IPS DF 6.9 (cell line): ENCODE measurements at regions not wholly inside any gene's neighbourhood (a gene's known extent, or its start where the extent isn't known, plus 50 kb on each side); places are given as distances from the start of the nearest gene placed in this dataset.

Experiments
- DNase-seq: peaks from one replicate; pipeline ENCODE4 v3.0.0-alpha.2; 2013; ENCODE audit warnings: low read depth, low spot score
- H3K27ac ChIP-seq: one replicate; pipeline ENCODE4 v1.5.1; 2013; ENCODE audit warnings: low read length, control low read depth
- H3K27me3 ChIP-seq: 2 replicates; pipeline ENCODE4 v1.6.1; 2013; ENCODE audit warnings: mild to moderate bottlenecking, low read length; ENCODE audit not compliant: control insufficient read depth, insufficient read depth
- H3K36me3 ChIP-seq: 2 replicates; pipeline ENCODE4 v1.6.1; 2013; ENCODE audit warnings: low read length; ENCODE audit not compliant: control insufficient read depth, insufficient read depth
- H3K4me1 ChIP-seq: 2 replicates; pipeline ENCODE4 v1.6.1; 2013; ENCODE audit warnings: low read length; ENCODE audit not compliant: control insufficient read depth, insufficient read depth
- H3K4me3 ChIP-seq: 2 replicates; pipeline ENCODE4 v1.5.1; 2013; ENCODE audit warnings: mild to moderate bottlenecking, low read length
- H3K9me3 ChIP-seq: 2 replicates; pipeline ENCODE4 v1.6.1; 2013; ENCODE audit warnings: low read length, inconsistent platforms; ENCODE audit not compliant: control insufficient read depth, insufficient read depth
- whole genome bisulfite sequencing: extraction: QIAGEN DNeasy Blood & Tissue Kit; methylation state at CpG from one replicate; pipeline ENCODE4 v1.1.7; 2013; ENCODE audit warnings: mixed read lengths, missing lambda C conversion rate; ENCODE audit not compliant: insufficient read length, insufficient coverage; 5-methylcytosine and 5-hydroxymethylcytosine counted together

DNA sequence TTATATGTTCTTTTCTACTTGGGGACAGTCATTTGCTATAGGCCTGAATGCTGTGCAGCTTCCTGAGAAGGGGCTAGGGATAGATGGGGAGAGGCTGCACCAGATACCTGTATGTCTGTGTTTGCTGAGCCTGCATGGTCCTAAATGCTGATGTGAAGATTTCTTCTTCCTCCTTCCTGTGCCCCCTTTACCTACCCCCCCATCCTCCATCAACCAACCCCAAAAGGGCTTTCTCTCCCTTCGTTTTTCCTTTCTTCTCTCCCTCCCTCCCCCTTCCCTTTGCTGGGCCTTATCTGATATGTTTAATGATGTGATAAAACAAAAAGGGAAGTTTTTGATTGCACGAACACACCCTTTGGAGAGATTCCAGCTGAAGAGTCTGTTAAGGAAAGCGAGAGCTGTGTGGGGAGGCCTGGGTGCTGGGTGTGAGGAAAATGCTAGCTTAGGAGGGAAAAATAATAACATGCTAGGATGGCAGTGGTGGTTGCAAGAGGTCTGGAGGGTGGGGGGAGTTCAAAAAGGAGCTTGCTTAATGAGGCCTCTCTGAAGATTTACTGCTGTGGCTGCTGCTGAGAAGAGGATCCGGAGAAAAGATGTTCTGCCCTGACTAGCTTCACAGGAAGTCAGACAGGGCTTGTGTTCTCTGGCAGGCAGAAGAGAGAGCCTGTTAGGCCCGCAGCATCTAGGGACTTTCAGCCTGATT is 101.8 kb downstream of the SAMD9 start:
- no peaks in the 10 kb centered on the region for H3K36me3 ChIP-seq
- WGBS, result no CpG with 5 or more reads among the region's 5 CpGs
- no peaks in the 10 kb centered on the region for H3K9me3 ChIP-seq
- no peak for DNase-seq
- no peaks in the 10 kb centered on the region for H3K27me3 ChIP-seq
- no peaks in the 10 kb centered on the region for H3K4me1 ChIP-seq
- H3K27ac ChIP-seq, result no peak overlapping the region
- H3K4me3 ChIP-seq, result no peak overlapping the region

DNA sequence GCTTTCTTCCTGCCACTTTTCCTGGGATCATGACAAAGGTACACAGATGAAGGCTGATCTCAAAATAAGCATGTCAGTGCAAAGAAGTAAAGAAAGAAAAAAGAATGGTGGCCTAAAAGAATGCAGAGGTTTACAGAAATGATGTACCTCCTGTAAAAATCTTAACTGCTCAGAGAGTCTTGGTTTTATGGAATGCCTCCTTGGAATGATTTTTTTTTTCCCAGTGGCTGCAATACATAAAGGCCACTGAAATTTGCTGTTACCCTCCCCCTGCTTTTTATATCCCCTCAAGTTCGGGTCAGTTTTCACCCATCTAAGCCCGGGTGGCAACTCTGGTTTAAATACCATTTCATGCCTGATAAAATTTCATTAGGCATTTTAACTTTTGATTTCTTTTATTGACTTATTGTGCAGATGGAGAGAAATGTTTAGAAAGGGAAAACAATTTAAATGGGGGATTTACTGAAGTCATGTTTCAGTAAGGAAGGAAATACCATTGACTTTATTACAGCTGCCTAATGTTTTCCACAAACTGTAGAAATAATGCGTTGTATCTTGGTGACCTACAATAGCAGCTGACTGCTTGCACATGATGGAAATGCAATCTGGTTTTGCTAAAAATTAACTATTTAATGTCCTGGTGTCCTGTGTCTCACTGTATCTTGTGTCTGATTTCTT is 102.5 kb downstream of the SAMD9 start:
- no peak overlapping the region for H3K4me3 ChIP-seq
- no peaks in the 10 kb centered on the region for H3K36me3 ChIP-seq
- no peaks in the 10 kb centered on the region for H3K9me3 ChIP-seq
- no peak overlapping the region for H3K27ac ChIP-seq
- no CpG with 5 or more reads among the region's 3 CpGs for WGBS
- H3K27me3 ChIP-seq, result no peaks in the 10 kb centered on the region
- no peak for DNase-seq
- H3K4me1 ChIP-seq, result no peaks in the 10 kb centered on the region

- no peak overlapping the region for H3K27ac ChIP-seq
Observed at GRCh38 chr7:93014410-93014809, 103.4 kb downstream of the SAMD9 start.

DNA sequence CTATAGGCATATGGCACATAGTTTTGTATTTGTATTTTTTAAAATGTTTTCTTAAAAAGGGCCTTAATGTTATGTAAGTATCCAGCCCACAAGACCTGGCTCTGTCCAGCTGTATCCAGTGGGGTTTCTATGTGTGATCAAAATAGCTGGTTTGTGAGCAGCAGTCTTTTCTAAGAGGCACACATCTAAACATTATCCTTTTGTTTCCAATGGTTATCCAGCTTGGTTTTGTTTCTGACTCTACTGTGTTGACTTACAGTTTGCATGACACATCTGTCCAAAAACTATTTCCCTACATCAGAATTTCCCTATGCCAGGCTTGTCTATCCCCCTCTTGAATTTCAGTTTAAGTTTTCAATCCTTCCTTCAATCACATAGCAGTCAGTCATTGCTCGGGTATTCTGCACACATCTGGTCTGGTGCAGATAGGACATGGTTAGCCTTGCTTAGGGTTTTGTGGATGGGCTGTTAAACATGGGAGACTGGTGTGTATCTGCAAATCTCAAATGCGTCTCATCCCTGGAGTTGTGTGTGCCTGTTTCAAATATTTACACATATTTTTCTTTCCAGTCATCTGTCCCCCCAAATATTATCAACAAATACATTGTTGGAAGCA is 104.2 kb downstream of the SAMD9 start:
- Histone ChIP-seq H3K27me3 (no peaks in the 10 kb centered on the region), H3K36me3 (no peaks in the 10 kb centered on the region), H3K9me3 (no peaks in the 10 kb centered on the region), H3K4me3 (no peak overlapping the region), H3K4me1 (no peaks in the 10 kb centered on the region), H3K27ac (no peak overlapping the region)
- no peak for DNase-seq
- WGBS, result no CpG with 5 or more reads among the region's 2 CpGs

More at GRCh38 chr7:93014410-93014809, 103.4 kb downstream of the SAMD9 start:
- no peak for DNase-seq
- H3K36me3 ChIP-seq, result no peaks in the 10 kb centered on the region
- no peaks in the 10 kb centered on the region for H3K9me3 ChIP-seq
- H3K4me1 ChIP-seq, result no peaks in the 10 kb centered on the region
- H3K4me3 ChIP-seq, result no peak overlapping the region
- no CpG with 5 or more reads among the region's 1 CpG for WGBS
- no peaks in the 10 kb centered on the region for H3K27me3 ChIP-seq

- Histone ChIP-seq H3K4me1 (no peaks in the 10 kb centered on the region), H3K27ac (no peak overlapping the region), H3K4me3 (no peak overlapping the region), H3K36me3 (no peaks in the 10 kb centered on the region), H3K9me3 (no peaks in the 10 kb centered on the region), H3K27me3 (no peaks in the 10 kb centered on the region)
- no peak for DNase-seq
- WGBS, result no CpG with 5 or more reads among the region's 7 CpGs
Observed at GRCh38 chr7:93011351-93012294, 106.2 kb downstream of the SAMD9 start.

DNA sequence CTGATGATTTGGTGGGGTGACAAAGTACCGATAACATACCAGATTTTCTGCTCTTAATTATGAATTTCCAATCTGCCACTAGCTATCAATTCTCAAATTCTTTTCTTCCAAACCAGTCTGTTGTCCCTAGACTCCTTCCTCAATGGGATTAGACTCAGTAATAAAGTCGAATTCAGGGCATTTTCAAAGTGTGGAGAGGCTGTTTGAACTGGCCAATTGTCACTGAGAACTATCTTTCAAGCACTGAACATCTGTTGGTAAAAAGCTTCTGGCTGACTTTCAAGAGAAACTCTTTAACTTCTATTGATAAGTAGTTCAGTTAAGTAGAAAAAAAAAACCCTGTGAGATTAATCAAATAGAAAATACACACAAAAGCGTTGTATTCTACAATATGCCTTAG is 108.9 kb downstream of the SAMD9 start:
- WGBS, result no CpG with 5 or more reads among the region's 3 CpGs
- no peaks in the 10 kb centered on the region for H3K4me1 ChIP-seq
- H3K36me3 ChIP-seq, result no peaks in the 10 kb centered on the region
- no peak overlapping the region for H3K27ac ChIP-seq
- no peak for DNase-seq
- no peaks in the 10 kb centered on the region for H3K27me3 ChIP-seq
- H3K4me3 ChIP-seq, result no peak overlapping the region
- no peaks in the 10 kb centered on the region for H3K9me3 ChIP-seq

- no peak for DNase-seq
- no peak overlapping the region for H3K4me3 ChIP-seq
- no peak overlapping the region for H3K27ac ChIP-seq
- no peaks in the 10 kb centered on the region for H3K27me3 ChIP-seq
- WGBS, result no CpG with 5 or more reads among the region's 3 CpGs
- H3K4me1 ChIP-seq, result no peaks in the 10 kb centered on the region
- no peaks in the 10 kb centered on the region for H3K9me3 ChIP-seq
- H3K36me3 ChIP-seq, result no peaks in the 10 kb centered on the region
Observed at GRCh38 chr7:93006480-93007095, 111.2 kb downstream of the SAMD9 start.

DNA sequence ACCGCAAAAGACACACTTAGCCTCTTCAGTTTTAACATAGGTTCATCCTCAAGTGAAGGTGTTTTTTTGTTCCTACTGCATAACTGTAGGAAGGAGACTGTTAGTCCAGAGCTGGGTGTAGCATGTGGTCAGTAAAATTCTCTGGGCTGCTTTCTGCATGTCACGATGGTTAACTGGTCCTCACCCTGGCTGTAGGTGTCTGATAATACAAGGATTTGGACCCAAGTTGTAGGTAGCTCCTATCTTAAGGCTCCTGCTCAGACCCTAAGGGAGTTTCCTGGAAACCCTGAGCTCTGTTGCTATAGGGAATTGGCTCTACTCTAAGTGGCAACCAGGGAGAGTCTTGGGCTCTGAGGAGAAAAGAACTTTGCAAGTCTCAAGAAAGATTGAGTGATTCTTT is 112.9 kb downstream of the SAMD9 start:
- Histone ChIP-seq H3K27me3 (no peaks in the 10 kb centered on the region), H3K36me3 (no peaks in the 10 kb centered on the region), H3K9me3 (no peaks in the 10 kb centered on the region), H3K4me1 (no peaks in the 10 kb centered on the region), H3K4me3 (no peak overlapping the region), H3K27ac (no peak overlapping the region)
- DNase-seq, result no peak
- no CpG with 5 or more reads among the region's 2 CpGs for WGBS

DNA sequence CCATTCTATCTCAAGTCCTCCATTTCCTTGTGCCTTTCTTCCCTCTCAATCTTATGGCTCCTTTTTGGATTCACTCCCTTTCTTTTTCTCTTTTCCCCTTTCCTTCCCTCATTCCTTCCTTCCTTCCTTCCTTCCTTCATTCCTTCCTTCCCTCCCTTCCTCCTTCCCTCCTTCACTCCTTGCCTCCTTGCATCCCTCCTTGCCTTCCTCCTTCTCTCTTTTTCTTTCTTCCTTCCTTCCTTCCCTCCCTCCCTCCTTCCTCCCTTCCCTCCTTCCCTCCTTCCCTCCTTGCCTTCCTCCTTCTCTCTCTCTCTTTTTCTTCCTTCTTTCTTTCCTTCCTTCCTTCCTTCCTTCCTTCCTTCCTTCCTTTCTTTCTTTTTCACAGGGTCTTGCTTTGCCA is 120.1 kb downstream of the SAMD9 start:
- Histone ChIP-seq H3K4me1 (no peaks in the 10 kb centered on the region), H3K27me3 (no peaks in the 10 kb centered on the region), H3K4me3 (no peak overlapping the region), H3K36me3 (no peaks in the 10 kb centered on the region), H3K27ac (no peak overlapping the region), H3K9me3 (no peaks in the 10 kb centered on the region)
- no peak for DNase-seq

GRCh38 chr7:92997152-92997551 is 120.6 kb downstream of the SAMD9 start:
- Histone ChIP-seq H3K9me3 (no peaks in the 10 kb centered on the region), H3K4me1 (no peaks in the 10 kb centered on the region), H3K36me3 (no peaks in the 10 kb centered on the region), H3K27ac (no peak overlapping the region), H3K4me3 (no peak overlapping the region), H3K27me3 (no peaks in the 10 kb centered on the region)
- WGBS, result no CpG with 5 or more reads among the region's 2 CpGs
- DNase-seq, result no peak
